Suppressor macrophage (primary cell): ENCODE measurements at regions not wholly inside any gene's neighbourhood (a gene's known extent, or its start where the extent isn't known, plus 50 kb on each side); places are given as distances from the start of the nearest gene placed in this dataset.

Experiments
- DNase-seq, 4 experiments: peaks; one replicate each; pipeline ENCODE4 v3.0.0-alpha.2; 2020 to 2022

- no peak for DNase-seq
Observed at GRCh38 chr14:87712396-87713090, 280.4 kb downstream of the GALC start.

GRCh38 chr14:87705439-87705896 is 287.5 kb downstream of the GALC start:
- no peak for DNase-seq

- peak in 3 of 4 experiments; percentile 16 to 34 (median 24) for DNase-seq
Observed at GRCh38 chr14:87698481-87698880, 294.5 kb downstream of the GALC start.

GRCh38 chr14:87696485-87696884 is 296.5 kb downstream of the GALC start:
- DNase-seq = no peak

- no peak for DNase-seq
Observed at GRCh38 chr14:87691042-87691881, 301.7 kb downstream of the GALC start.

GRCh38 chr14:87690076-87690613 is 302.8 kb downstream of the GALC start:
- no peak for DNase-seq

- DNase-seq = no peak
Observed at GRCh38 chr14:87688524-87688923, 304.5 kb downstream of the GALC start.

- no peak for DNase-seq
Observed at GRCh38 chr14:87687420-87687819, 305.6 kb downstream of the GALC start.

- DNase-seq = no peak
Observed at GRCh38 chr14:87686746-87687145, 306.2 kb downstream of the GALC start.

GRCh38 chr14:87679866-87680265 is 313.1 kb downstream of the GALC start:
- DNase-seq = no peak

GRCh38 chr14:87678624-87679023 is 314.4 kb downstream of the GALC start:
- DNase-seq = no peak

- no peak for DNase-seq
Observed at GRCh38 chr14:87676814-87677437, 316.1 kb downstream of the GALC start.

GRCh38 chr14:87667659-87668058 is 325.3 kb downstream of the GALC start:
- DNase-seq = no peak

- no peak for DNase-seq
Observed at GRCh38 chr14:87656315-87656714, 336.7 kb downstream of the GALC start.

GRCh38 chr14:87652278-87652677 is 340.7 kb downstream of the GALC start:
- DNase-seq = no peak

GRCh38 chr14:87644689-87645088 is 348.3 kb downstream of the GALC start:
- no peak for DNase-seq

- no peak for DNase-seq
Observed at GRCh38 chr14:87643005-87643404, 350.0 kb downstream of the GALC start.

- DNase-seq = no peak
Observed at GRCh38 chr14:87640553-87640952, 352.4 kb downstream of the GALC start.

- DNase-seq = no peak
Observed at GRCh38 chr14:87638196-87638595, 354.8 kb downstream of the GALC start.

- no peak for DNase-seq
Observed at GRCh38 chr14:87635442-87635841, 357.5 kb downstream of the GALC start.

- no peak for DNase-seq
Observed at GRCh38 chr14:87632796-87633195, 360.2 kb downstream of the GALC start.

- no peak for DNase-seq
Observed at GRCh38 chr14:87630846-87631245, 362.1 kb downstream of the GALC start.

- no peak for DNase-seq
Observed at GRCh38 chr14:87629788-87630187, 363.2 kb downstream of the GALC start.
